ENCODE measurements at regions not wholly inside any gene's neighbourhood (a gene's known extent, or its start where the extent isn't known, plus 50 kb on each side); places are given as distances from the start of the nearest gene placed in this dataset.

- Histone ChIP-seq H3K4me3 (no peak overlapping the region), H3K27ac (no peak overlapping the region), H3K9me3 (no peaks in the 10 kb centered on the region), H3K27me3 (replicated peaks; ENCODE audit: insufficient read depth) (no peaks in the 10 kb centered on the region), H3K4me1 (ENCODE audit: control insufficient read depth in 1 of 2, low read depth in 2 of 2) (peaks cover 0 to 6% of the 10 kb centered on the region in 2 donors), H3K36me3 (no peaks in the 10 kb centered on the region)
- TF ChIP-seq CTCF (IDR thresholded peaks at IDR 0.05) = no peak
- no peak for ATAC-seq (ENCODE audit: insufficient number of reproducible peaks, low FRiP score, low read depth)
- no peak for DNase-seq (ENCODE audit: low spot score)
Observed at GRCh38 chr3:113152849-113153248, 58.5 kb upstream of the BOC start.

- no peaks in the 10 kb centered on the region for H3K36me3 ChIP-seq
- TF ChIP-seq CTCF (IDR thresholded peaks at IDR 0.05) = no peak
- H3K27ac ChIP-seq = no peak overlapping the region
- no peaks in the 10 kb centered on the region for H3K4me1 ChIP-seq (ENCODE audit: control insufficient read depth in 1 of 2, low read depth in 2 of 2)
- H3K4me3 ChIP-seq = no peak overlapping the region
- ATAC-seq (ENCODE audit: insufficient number of reproducible peaks, low FRiP score, low read depth) (no peak), DNase-seq (ENCODE audit: low spot score) (no peak)
- no peaks in the 10 kb centered on the region for H3K27me3 ChIP-seq (replicated peaks; ENCODE audit: insufficient read depth)
- H3K9me3 ChIP-seq = no peaks in the 10 kb centered on the region
Observed at GRCh38 chr3:113153499-113154107, 57.8 kb upstream of the BOC start.

- Histone ChIP-seq H3K27ac (no peak overlapping the region), H3K4me1 (ENCODE audit: control insufficient read depth in 1 of 2, low read depth in 2 of 2) (no peaks in the 10 kb centered on the region)
- no peak for ATAC-seq (ENCODE audit: insufficient number of reproducible peaks, low FRiP score, low read depth)
Observed at GRCh38 chr3:113156816-113157333, 54.5 kb upstream of the BOC start.

GRCh38 chr3:113157408-113158030 is 53.8 kb upstream of the BOC start:
- Histone ChIP-seq H3K4me1 (ENCODE audit: control insufficient read depth in 1 of 2, low read depth in 2 of 2) (no peaks in the 10 kb centered on the region), H3K27ac (no peak overlapping the region), H3K4me3 (no peak overlapping the region), H3K9me3 (no peaks in the 10 kb centered on the region), H3K36me3 (no peaks in the 10 kb centered on the region), H3K27me3 (replicated peaks; ENCODE audit: insufficient read depth) (no peaks in the 10 kb centered on the region)
- DNase-seq (ENCODE audit: low spot score) (no peak), ATAC-seq (ENCODE audit: insufficient number of reproducible peaks, low FRiP score, low read depth) (no peak)
- TF ChIP-seq CTCF (IDR thresholded peaks at IDR 0.05) = no peak

More at GRCh38 chr3:113156816-113157333, 54.5 kb upstream of the BOC start:
- no peaks in the 10 kb centered on the region for H3K27me3 ChIP-seq (replicated peaks; ENCODE audit: insufficient read depth)
- no peak for DNase-seq (ENCODE audit: low spot score)
- no peak for TF ChIP-seq CTCF (IDR thresholded peaks at IDR 0.05)
- H3K36me3 ChIP-seq = no peaks in the 10 kb centered on the region
- H3K4me3 ChIP-seq = no peak overlapping the region
- H3K9me3 ChIP-seq = no peaks in the 10 kb centered on the region

- DNase-seq (ENCODE audit: low spot score) = no peak
- Histone ChIP-seq H3K9me3 (no peaks in the 10 kb centered on the region), H3K27ac (no peak overlapping the region), H3K27me3 (replicated peaks; ENCODE audit: insufficient read depth) (no peaks in the 10 kb centered on the region), H3K4me3 (no peak overlapping the region), H3K4me1 (ENCODE audit: control insufficient read depth in 1 of 2, low read depth in 2 of 2) (no peaks in the 10 kb centered on the region), H3K36me3 (no peaks in the 10 kb centered on the region)
- ATAC-seq (ENCODE audit: insufficient number of reproducible peaks, low FRiP score, low read depth) = no peak
- no peak for TF ChIP-seq CTCF (IDR thresholded peaks at IDR 0.05)
Observed at GRCh38 chr3:113158171-113158570, 53.2 kb upstream of the BOC start.

Data from thoracic aorta (tissue), 2 donors.